ENCODE measurements at regions not wholly inside any gene's neighbourhood (a gene's known extent, or its start where the extent isn't known, plus 50 kb on each side); places are given as distances from the start of the nearest gene placed in this dataset.
"Not testable (repeated sequence)": the region's sequence is repeated elsewhere in the genome, so short reads cannot be mapped to it uniquely, and the experiment has no call there.

GRCh38 chr12:107500307-107500706 is 185.3 kb upstream of the PWP1 start:
- DNase-seq (ENCODE audit: low spot score): no peak

- no peak for DNase-seq (ENCODE audit: low spot score)
Measured at GRCh38 chr12:107501681-107502080, 183.9 kb upstream of the PWP1 start.

- no peak for DNase-seq (ENCODE audit: low spot score)
Measured at GRCh38 chr12:107503129-107503855, 182.3 kb upstream of the PWP1 start.

- DNase-seq (ENCODE audit: low spot score): no peak
Measured at GRCh38 chr12:107503887-107504885, 181.4 kb upstream of the PWP1 start.

GRCh38 chr12:107509421-107509820 is 176.2 kb upstream of the PWP1 start:
- no peak for DNase-seq (ENCODE audit: low spot score)

GRCh38 chr12:107510211-107510610 is 175.4 kb upstream of the PWP1 start:
- DNase-seq (ENCODE audit: low spot score): no peak

- DNase-seq (ENCODE audit: low spot score): no peak
Measured at GRCh38 chr12:107511292-107511691, 174.3 kb upstream of the PWP1 start.

- no peak for DNase-seq (ENCODE audit: low spot score)
Measured at GRCh38 chr12:107512391-107512790, 173.2 kb upstream of the PWP1 start.

GRCh38 chr12:107513184-107513583 is 172.4 kb upstream of the PWP1 start:
- no peak for DNase-seq (ENCODE audit: low spot score)

GRCh38 chr12:107513636-107514400 is 171.8 kb upstream of the PWP1 start:
- no peak for DNase-seq (ENCODE audit: low spot score)

- peak; percentile 2 for DNase-seq (ENCODE audit: low spot score)
Measured at GRCh38 chr12:107514887-107515445, 170.6 kb upstream of the PWP1 start.

GRCh38 chr12:107515446-107515958 is 170.1 kb upstream of the PWP1 start:
- peak; percentile 29 for DNase-seq (ENCODE audit: low spot score)

GRCh38 chr12:107517816-107518215 is 167.8 kb upstream of the PWP1 start:
- DNase-seq (ENCODE audit: low spot score): not testable (repeated sequence)

GRCh38 chr12:107518868-107519267 is 166.7 kb upstream of the PWP1 start:
- no peak for DNase-seq (ENCODE audit: low spot score)

- DNase-seq (ENCODE audit: low spot score): no peak
Measured at GRCh38 chr12:107519906-107520859, 165.4 kb upstream of the PWP1 start.

GRCh38 chr12:107521826-107522355 is 163.7 kb upstream of the PWP1 start:
- DNase-seq (ENCODE audit: low spot score): no peak

- DNase-seq (ENCODE audit: low spot score): no peak
Measured at GRCh38 chr12:107522692-107523477, 162.7 kb upstream of the PWP1 start.

GRCh38 chr12:107523775-107524535 is 161.6 kb upstream of the PWP1 start:
- DNase-seq (ENCODE audit: low spot score): no peak

Data from CD4-positive, alpha-beta T cell treated with Interleukin-15 for 4 hours (primary cell).